ENCODE measurements at regions not wholly inside any gene's neighbourhood (a gene's known extent, or its start where the extent isn't known, plus 50 kb on each side); places are given as distances from the start of the nearest gene placed in this dataset.
A peak's percentile ranks its signal among the peaks of the same experiment; 100 is the strongest.

DNA sequence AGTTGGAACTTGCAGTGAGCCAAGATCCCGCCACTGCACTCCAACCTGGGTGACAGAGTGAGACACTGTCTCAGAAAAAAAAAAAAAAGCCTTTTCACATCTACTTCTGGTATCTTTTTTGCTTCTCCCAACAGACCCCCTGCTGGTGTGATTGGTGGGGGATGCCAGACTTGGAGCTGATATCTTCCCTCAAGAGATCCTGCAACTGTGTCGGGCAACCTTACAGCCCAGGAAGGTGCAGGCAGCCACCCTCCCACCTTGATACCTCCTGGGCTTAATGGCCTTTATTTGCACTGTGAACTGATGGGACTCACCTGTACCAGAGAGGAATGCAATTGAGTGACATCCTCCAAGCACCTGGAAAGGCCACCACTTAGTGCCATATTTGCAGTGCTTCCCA is 142.3 kb downstream of the RGS9 start:
- WGBS, 2 donors: 93 to 97% methylated on average over 2 of the region's 2 CpGs
- TF ChIP-seq, protein P1, sequence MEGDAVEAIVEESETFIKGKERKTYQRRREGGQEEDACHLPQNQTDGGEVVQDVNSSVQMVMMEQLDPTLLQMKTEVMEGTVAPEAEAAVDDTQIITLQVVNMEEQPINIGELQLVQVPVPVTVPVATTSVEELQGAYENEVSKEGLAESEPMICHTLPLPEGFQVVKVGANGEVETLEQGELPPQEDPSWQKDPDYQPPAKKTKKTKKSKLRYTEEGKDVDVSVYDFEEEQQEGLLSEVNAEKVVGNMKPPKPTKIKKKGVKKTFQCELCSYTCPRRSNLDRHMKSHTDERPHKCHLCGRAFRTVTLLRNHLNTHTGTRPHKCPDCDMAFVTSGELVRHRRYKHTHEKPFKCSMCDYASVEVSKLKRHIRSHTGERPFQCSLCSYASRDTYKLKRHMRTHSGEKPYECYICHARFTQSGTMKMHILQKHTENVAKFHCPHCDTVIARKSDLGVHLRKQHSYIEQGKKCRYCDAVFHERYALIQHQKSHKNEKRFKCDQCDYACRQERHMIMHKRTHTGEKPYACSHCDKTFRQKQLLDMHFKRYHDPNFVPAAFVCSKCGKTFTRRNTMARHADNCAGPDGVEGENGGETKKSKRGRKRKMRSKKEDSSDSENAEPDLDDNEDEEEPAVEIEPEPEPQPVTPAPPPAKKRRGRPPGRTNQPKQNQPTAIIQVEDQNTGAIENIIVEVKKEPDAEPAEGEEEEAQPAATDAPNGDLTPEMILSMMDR (IDR thresholded peaks at IDR 0.05): no peak
- TF ChIP-seq POLR2A (IDR thresholded peaks at IDR 0.05): no peak
- H3K4me3 ChIP-seq (ENCODE audit: low read depth, poor library complexity, severe bottlenecking): no peak overlapping the region
- peak in 1 of 2 donors; percentile 53 for DNase-seq (ENCODE audit: low spot score in 2 of 2)
- intact Hi-C loops (cut with DNase I; ENCODE audit: low total_unique reads): no loop called here

DNA sequence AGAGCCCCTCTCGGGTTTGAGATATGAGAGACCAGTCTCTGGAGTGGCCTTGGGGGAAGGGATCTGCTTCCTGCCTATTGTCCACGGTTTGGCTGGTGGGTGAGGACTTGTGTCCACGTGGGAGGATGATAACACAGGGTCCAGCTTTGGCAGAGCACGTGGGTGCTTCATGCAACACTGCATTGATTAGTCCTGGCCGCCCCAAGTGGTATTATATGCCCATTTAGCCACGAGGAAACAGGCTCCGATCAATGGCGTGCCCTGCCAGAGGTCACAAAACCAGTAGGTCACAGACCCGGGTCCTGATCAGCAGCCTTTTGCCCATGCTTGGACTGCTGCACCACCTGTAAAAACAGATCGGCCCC is 141.6 kb downstream of the RGS9 start:
- no peak overlapping the region for H3K4me3 ChIP-seq (ENCODE audit: low read depth, poor library complexity, severe bottlenecking)
- intact Hi-C loops (cut with DNase I; ENCODE audit: low total_unique reads): no loop called here
- no peak for TF ChIP-seq POLR2A (IDR thresholded peaks at IDR 0.05)
- TF ChIP-seq, protein P1 (IDR thresholded peaks at IDR 0.05): no peak
- peak in 1 of 2 donors; percentile 52 for DNase-seq (ENCODE audit: low spot score in 2 of 2)
- WGBS, 2 donors: 82 to 86% methylated on average over 10 of the region's 10 CpGs

DNA sequence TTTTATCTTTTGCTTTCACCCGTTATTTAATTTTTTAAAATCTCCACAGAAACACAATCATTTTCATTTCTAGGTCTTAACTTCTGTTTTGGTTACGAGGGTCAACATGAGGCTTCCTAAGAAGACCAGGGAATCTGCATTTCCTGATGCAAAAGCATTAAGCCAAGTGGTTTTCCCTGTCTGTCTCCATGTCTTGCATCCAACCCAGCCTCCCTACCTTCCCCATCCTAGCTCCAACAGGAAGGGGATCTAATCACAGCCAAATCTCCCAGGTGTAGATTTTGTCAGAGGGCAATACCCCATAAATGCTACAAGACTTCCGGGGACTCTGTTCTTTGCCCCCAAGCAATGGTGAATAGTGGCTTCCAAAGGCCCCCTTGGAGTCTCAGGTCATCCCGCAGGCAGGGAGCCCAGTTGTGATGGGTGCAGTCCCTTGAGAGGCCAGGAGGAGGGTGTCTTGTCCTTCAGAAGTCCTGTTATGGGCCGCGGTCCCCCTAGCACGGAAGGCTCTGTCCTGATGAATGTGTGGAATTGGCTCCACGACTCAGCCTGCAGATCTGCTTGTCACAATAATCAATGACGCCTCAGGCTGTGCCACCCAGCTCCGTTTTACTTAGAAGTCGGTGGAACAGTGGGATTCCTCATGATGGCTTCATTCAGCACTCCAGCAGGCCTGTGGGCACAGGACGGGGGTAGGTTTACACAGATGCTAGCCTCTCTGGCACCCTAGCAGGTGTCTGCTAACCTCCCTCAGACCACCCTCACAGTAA is 141.1 kb downstream of the RGS9 start:
- no peak for TF ChIP-seq POLR2A (IDR thresholded peaks at IDR 0.05)
- TF ChIP-seq, protein P1 (IDR thresholded peaks at IDR 0.05): peak in 1 of 3 donors; percentile 29
- DNase-seq (ENCODE audit: low spot score in 2 of 2): peak in 1 of 2 donors; percentile 84
- no peak overlapping the region for H3K4me3 ChIP-seq (ENCODE audit: low read depth, poor library complexity, severe bottlenecking)
- 34 to 44% methylated on average over 11 to 12 of the region's 12 CpGs for WGBS, 2 donors
- intact Hi-C loops (cut with DNase I; ENCODE audit: low total_unique reads): no loop called here

DNA sequence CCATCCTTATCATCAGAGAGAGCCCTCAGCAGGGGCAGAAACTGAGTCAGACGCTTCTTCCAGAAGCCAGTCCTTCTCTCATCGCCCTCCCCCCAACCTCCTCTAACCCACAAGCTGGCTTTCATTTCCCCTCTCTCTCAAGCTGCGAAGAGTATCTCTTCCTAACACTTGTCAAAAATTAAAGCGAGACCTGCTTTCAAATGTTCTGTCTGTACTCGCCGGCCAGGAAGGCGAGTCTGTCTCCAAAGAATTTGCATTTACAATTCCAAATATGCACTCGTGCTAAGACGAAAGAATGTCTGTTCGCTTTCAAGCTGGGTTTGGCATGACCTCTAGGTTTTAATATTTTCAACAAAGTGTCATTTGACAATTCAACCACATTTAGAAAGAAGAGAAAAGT is 140.4 kb downstream of the RGS9 start:
- DNase-seq (ENCODE audit: low spot score in 2 of 2): peak in 1 of 2 donors; percentile 56
- no peak overlapping the region for H3K4me3 ChIP-seq (ENCODE audit: low read depth, poor library complexity, severe bottlenecking)
- intact Hi-C loops (cut with DNase I; ENCODE audit: low total_unique reads): no loop called here
- TF ChIP-seq POLR2A (IDR thresholded peaks at IDR 0.05): no peak
- WGBS, 2 donors: 19 to 24% methylated on average over 10 of the region's 10 CpGs
